HG02759 (cell line): ENCODE measurements at regions not wholly inside any gene's neighbourhood (a gene's known extent, or its start where the extent isn't known, plus 50 kb on each side); places are given as distances from the start of the nearest gene placed in this dataset.

Source experiments
- ATAC-seq: cut with Tn5 transposase; IDR thresholded peaks from one replicate; pipeline ENCODE4 v1.9.1; 2021; ENCODE audit warnings: mild to moderate bottlenecking, moderate library complexity; ENCODE audit not compliant: unreplicated experiment

DNA sequence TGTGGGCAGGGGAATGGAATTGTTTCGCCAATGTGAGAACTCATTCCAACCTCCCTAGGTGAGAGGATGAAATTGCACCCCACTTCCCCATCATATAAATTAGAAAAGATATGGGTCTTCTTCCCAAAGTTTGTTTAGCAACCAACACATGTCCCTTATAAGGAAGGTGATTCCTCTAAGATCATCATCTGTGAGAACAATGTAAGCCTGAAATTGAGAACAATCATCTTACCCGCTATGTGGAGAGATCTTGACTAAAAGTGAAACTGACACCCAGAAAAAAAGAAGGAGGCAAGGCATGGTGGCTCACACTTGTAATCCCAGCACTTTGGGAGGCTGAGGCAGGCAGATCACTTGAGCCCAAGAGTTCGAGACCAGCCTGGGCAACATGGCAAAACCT lies 173.2 kb upstream of the HMGA2 start:
- ATAC-seq = no peak

DNA sequence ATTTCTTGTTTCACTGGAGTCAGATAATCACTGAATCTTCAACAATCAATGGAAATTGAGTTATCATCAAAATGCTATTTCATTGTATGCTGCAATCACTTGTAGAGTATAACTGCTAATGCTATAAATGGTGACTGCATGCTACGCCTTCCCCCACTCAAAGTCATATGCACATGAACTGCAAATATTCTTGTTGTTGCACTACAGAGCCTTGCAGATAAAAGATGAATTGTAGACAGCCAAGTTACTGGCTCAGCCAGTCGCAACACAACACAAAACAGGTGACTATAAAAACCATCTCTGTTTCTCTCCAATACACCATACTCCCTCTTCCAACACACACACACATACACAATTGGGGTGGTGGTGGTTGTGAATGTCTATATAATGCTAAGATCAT lies 171.0 kb upstream of the HMGA2 start:
- ATAC-seq = no peak

DNA sequence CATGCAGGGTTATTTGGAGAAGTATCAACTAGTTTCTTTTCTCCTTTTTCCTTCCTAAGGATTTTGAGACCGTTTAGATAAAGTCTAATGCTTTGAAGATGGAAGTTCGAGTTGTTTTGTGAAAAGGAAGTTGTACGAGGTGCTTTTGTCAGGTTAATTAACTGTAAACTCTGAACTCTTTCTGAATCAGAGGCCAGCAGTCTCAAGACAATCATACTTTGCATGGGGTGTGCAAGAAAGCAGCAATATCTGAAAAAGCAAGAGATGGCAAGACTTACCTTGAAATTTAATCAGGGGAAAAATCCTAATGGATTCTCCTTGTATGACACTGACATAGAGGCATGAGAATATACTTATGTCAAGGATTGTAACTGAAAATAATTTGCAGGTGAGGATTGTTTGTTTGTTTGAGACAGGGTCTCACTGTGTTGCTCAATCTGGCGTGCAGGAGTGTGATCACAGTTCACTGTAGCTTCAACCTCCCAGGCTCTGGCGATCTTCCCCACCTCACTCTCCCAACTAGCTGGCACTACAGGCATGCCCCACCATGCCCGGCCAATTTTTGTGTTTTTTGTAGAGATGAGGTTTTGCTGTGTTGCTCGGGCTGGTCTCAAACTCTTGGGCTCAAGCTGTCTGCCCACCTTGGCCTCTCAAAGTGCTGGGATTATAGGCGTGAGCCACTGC lies 170.2 kb upstream of the HMGA2 start:
- no peak for ATAC-seq

- no peak for ATAC-seq
These were observed 169.2 kb upstream of the HMGA2 start for GRCh38 chr12:65655074-65655493.

- ATAC-seq = no peak
These were observed 168.0 kb upstream of the HMGA2 start for GRCh38 chr12:65656156-65656882.

- ATAC-seq = peak; percentile 31
These were observed 167.4 kb upstream of the HMGA2 start for GRCh38 chr12:65656891-65657351.

DNA sequence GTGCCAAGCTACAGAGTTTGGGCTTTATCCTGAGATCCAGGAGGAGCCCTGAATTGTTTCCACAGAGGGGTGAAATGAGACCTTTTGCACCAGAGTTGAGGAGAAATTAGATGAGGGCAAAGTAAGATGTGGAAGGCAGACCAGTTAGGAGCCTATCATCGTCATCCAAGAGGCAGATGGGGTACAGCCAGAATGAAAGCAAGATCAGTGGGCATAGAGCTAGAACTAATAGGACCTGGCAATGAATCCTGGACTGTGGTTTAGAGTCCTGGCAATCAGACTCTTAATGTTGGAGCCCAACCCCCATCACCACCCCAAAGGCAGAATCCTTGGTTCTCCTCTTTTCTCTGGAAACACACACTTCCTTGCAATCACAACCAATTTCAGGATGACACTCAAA lies 166.6 kb upstream of the HMGA2 start:
- no peak for ATAC-seq

- ATAC-seq = no peak
These were observed 165.9 kb upstream of the HMGA2 start for GRCh38 chr12:65658360-65658759.

- ATAC-seq = no peak
These were observed 164.6 kb upstream of the HMGA2 start for GRCh38 chr12:65659681-65660080.

GRCh38 chr12:65660096-65660495 lies 164.2 kb upstream of the HMGA2 start:
- ATAC-seq = no peak

DNA sequence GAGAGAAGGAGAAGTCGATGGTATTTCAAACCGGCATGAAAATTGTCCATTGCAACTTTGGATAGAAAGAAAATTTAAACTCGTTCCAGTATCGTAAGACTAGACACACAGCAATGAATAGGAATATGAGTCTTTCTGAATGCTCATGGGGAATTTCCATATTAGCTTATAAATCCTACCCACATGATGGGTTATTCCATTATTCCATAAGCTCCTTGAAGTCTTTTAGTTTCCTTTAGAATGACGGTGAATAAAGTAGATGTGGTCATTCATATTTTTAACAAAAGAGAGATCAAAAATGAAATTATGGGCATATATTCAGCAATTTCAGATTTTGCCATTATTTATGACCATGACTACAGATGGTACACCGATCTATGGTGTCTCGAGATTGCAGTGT lies 163.4 kb upstream of the HMGA2 start:
- no peak for ATAC-seq

GRCh38 chr12:65662590-65662989 lies 161.7 kb upstream of the HMGA2 start:
- ATAC-seq = no peak

GRCh38 chr12:65663097-65663496 lies 161.2 kb upstream of the HMGA2 start:
- ATAC-seq = no peak

DNA sequence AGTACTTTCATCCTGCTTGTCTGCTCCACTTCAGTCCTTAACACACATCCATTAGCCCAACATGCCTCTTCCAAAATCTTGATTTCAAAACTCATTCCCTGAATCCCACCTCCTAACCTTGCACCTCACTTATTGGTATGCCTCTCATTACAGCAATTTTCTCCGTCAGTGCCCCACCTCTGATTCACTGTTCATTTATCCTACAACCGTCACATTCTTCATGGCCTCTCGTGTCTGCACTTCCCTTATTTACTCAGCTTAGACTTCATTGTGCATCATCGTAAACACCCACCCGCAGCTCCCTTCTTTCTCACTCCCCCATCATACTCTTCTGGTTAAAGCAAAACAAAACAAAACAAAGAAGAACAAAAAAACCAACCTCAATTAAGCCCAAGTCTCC lies 160.6 kb upstream of the HMGA2 start:
- ATAC-seq = no peak

- no peak for ATAC-seq
These were observed 159.5 kb upstream of the HMGA2 start for GRCh38 chr12:65664715-65665250.

- no peak for ATAC-seq
These were observed 158.5 kb upstream of the HMGA2 start for GRCh38 chr12:65665817-65666216.

DNA sequence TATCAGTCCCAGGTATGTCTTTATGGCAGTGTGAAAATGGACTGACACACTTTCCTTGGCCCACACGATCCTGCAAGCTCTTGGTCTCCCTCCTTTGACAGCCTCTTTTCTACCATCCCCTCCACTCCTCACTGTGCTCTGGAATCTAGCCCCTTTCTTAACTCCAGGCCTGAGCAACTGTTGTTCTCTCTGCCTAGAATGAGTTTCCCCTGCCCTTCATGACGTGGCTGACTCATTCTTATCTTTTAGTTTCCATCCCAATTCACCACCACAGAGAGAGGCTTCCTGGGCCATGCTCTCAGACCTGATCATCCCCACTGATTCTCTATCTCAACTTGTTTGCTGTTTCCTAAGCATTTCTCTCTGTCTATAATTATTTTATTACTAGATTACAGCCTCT lies 157.4 kb upstream of the HMGA2 start:
- ATAC-seq = no peak

GRCh38 chr12:65667932-65668331 lies 156.4 kb upstream of the HMGA2 start:
- ATAC-seq = no peak

GRCh38 chr12:65668981-65669695 lies 155.1 kb upstream of the HMGA2 start:
- ATAC-seq = no peak

DNA sequence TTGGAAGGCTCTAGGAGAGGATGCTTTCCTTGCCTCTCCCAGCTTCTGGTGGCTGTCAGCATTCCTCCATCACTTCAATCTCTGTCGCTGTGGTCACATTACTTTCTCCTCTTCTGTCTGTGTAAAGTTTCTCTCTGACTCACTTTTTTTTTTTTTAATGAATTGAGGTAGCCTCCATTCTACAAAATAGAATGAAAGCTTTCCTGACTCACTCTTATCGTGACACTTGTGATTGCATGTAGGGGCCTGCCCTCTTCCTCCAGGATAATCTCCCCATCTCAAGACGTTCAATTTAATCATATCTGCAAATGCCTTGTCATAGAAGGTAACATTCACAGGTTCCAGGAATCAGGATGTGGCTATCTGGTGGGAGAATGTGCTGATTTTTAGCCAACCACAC lies 153.5 kb upstream of the HMGA2 start:
- no peak for ATAC-seq

- ATAC-seq = no peak
These were observed 151.8 kb upstream of the HMGA2 start for GRCh38 chr12:65672441-65672840.
